ENCODE measurements at regions not wholly inside any gene's neighbourhood (a gene's known extent, or its start where the extent isn't known, plus 50 kb on each side); places are given as distances from the start of the nearest gene placed in this dataset.

DNA sequence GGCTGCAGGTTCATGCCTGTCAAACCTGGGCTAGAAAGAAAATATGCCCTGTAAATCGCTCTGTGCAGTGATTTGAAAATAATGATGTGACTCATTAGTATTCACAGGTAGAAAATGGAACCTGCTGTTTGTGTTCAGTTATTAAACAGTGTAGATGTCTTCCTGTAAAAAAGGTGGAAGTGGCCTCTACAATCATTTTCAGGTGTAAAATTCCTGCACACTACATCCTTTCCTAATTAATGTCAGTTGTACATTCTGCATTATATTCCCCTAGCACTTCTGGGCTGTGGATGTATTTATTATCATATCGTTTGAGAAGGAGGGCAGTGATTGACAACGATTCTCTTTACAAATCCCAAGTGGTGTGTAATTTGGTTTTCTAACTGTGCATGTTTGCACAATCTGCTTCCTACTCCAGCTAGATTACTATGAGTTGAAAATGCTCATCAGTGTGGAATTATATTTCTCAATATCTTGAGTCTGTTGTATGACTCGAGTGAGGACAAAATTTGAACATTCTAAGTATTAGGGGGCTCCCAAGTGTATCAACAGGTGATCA lies 454.0 kb upstream of the DDI1 start:
- no peak for DNase-seq (ENCODE audit: low spot score)
- TF ChIP-seq, protein P1, sequence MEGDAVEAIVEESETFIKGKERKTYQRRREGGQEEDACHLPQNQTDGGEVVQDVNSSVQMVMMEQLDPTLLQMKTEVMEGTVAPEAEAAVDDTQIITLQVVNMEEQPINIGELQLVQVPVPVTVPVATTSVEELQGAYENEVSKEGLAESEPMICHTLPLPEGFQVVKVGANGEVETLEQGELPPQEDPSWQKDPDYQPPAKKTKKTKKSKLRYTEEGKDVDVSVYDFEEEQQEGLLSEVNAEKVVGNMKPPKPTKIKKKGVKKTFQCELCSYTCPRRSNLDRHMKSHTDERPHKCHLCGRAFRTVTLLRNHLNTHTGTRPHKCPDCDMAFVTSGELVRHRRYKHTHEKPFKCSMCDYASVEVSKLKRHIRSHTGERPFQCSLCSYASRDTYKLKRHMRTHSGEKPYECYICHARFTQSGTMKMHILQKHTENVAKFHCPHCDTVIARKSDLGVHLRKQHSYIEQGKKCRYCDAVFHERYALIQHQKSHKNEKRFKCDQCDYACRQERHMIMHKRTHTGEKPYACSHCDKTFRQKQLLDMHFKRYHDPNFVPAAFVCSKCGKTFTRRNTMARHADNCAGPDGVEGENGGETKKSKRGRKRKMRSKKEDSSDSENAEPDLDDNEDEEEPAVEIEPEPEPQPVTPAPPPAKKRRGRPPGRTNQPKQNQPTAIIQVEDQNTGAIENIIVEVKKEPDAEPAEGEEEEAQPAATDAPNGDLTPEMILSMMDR (IDR thresholded peaks at IDR 0.05; ENCODE audit: extremely low read depth, missing control alignments), result no peak

DNA sequence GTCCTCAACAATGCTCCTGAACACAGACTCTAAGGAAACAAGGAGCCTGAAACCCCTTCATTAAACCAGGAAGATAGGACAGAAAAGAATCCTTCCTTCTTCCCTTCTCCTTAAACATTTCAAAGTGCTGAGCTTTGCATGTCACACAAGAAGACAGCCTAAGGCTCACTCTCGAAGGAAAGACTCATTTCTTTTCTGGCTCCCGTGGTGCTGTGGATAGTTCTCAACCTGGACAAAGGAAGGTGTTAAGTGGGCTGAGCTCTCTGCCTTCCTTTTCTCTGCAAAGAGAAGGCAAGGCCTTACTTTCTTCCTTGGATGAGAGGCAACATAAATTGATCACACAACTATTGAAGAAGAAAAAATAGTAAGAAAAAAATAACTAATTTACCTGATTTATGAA lies 452.4 kb upstream of the DDI1 start:
- no peak for DNase-seq (ENCODE audit: low spot score)
- TF ChIP-seq, protein P1 (IDR thresholded peaks at IDR 0.05; ENCODE audit: extremely low read depth, missing control alignments), result no peak

DNA sequence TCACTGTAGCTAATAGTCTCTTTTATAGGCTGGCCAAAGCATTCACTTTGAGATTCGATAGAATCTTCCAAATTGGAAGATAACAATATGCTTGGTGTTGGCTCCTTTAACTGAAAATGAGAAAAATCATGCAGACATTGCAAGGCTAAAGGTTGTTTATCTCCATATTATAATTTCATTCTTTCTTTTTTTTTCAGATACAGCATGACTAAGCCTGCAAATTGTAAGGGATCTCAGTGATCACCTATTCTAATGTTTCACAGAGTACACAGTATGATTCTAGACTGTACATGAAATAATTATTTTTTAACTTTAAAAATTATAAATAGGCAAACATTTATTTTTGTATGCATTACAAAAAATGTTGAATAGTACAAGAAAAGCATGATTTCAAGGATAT lies 451.7 kb upstream of the DDI1 start:
- TF ChIP-seq, protein P1 (IDR thresholded peaks at IDR 0.05; ENCODE audit: extremely low read depth, missing control alignments), result no peak
- no peak for DNase-seq (ENCODE audit: low spot score)

DNA sequence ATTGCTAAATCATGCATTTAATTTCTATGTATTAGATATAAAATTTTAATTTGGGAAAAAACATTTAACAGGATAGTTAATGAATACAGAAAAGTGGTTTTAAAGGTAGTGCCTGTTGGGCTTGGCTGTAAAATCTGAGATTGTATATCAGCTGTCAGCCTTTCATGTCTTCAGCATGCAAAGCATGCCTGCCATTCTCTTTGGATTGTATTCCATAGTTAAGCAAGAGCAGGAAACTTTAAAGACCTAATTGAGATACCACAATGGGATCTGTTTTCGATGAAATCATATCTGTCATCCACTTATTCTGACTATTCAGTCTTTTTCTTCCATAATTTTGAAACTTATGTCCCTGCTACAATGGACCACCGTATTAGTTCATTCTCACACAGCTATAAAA lies 451.0 kb upstream of the DDI1 start:
- TF ChIP-seq, protein P1 (IDR thresholded peaks at IDR 0.05; ENCODE audit: extremely low read depth, missing control alignments), result no peak

DNA sequence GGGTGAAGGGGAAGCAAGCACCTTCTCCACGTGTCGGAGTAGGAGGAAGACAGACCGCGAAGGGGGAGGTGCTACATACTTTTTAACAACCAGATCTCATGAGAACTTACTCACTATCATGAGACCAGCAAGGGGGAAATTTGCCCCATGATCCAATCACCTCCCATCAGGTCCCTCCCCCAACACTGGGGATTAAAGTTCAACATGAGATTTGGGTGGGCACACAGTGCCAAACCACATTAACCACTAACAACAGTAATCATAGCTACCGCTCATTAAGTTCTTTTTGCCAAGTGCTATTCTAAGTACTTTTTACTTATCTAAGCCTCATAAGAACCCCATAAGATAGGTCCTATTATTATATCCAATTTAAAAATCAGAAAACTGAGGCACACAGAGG lies 450.5 kb upstream of the DDI1 start:
- DNase-seq (ENCODE audit: low spot score), result no peak
- TF ChIP-seq, protein P1 (IDR thresholded peaks at IDR 0.05; ENCODE audit: extremely low read depth, missing control alignments), result no peak

More for the DNA sequence above, 451.0 kb upstream of the DDI1 start:
- DNase-seq (ENCODE audit: low spot score), result no peak

DNA sequence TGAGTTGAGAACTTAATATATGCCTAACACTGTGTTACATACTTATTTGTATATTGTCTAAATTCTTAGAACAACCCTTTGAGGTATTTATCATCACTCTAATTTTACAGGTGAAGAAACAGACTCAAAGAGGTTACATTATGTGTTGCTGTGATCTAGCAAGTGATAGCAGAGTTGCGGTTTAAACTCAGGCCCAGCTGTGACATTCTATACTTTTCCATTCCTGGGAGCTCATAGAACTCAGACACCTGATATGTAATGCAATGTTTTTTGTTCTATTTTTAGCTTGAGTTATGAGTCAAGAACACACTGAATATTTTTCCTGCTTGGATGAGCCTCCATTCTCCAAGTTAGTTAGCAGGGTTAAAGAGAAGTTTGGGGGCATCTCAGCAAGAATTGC lies 449.7 kb upstream of the DDI1 start:
- TF ChIP-seq, protein P1 (IDR thresholded peaks at IDR 0.05; ENCODE audit: extremely low read depth, missing control alignments), result no peak
- DNase-seq (ENCODE audit: low spot score), result no peak

DNA sequence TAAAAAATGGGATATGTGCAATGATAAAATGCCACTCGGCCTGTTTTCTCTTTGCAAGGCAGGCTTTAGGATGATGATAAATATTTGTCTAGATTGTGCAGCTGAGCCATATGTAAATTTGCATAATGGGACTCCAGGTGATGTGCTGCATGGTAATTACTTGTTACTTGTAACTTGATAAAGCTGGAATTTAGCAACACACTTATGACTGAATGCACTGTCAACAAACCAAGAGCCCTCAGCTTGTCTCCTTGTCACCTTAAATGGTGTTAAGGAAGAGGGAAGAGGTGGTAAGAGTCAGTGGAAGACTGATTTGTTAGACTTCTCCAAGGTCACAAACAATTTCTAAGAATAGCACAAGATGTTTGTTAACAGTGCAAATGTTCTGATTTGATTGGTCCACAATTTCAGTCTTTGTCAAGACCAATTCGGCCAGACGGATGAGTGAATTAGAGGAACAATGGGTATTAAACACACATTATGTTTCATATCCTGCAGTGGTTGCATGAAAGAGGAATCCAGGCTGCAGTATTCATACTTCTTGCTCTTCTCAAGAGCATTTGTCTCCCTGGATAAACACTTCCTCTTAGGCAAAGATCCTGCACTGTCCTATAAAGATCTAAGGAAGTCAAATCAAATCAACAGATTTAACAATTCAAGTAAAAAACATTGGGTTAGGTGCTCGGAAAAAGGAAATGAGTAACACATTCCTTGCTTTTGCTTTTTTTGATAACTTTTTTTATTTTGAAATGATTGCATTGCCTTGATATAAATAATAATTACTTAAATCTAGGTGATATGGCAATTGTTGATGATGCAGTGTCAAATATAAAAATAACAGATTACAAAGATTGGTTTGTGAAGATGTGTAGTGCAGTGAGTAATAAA lies 448.3 kb upstream of the DDI1 start:
- TF ChIP-seq, protein P1 (IDR thresholded peaks at IDR 0.05; ENCODE audit: extremely low read depth, missing control alignments), result no peak
- DNase-seq (ENCODE audit: low spot score), result no peak
